T47D (cell line): ENCODE measurements at regions not wholly inside any gene's neighbourhood (a gene's known extent, or its start where the extent isn't known, plus 50 kb on each side); places are given as distances from the start of the nearest gene placed in this dataset.

Experiments
- DNase-seq, 2 experiments: peaks; one replicate each; pipeline versions ENCODE4 v3.0.0 to v3.0.0-alpha.2; 2011 to 2012; ENCODE audit warnings: low read depth in 1 of 2, low spot score in 1 of 2
- JUND ChIP-seq: IDR thresholded peaks from 2 replicates; pipeline ENCODE4 v1.6.1; 2012; ENCODE audit warnings: low read depth
- in situ Hi-C: cut with HindIII; loops from 2 replicates; pipeline ENCODE4 v1.10.0; 2016; ENCODE audit warnings: low sequenced_read_pairs, low pct_unique_long_range_greater_than_20kb

DNA sequence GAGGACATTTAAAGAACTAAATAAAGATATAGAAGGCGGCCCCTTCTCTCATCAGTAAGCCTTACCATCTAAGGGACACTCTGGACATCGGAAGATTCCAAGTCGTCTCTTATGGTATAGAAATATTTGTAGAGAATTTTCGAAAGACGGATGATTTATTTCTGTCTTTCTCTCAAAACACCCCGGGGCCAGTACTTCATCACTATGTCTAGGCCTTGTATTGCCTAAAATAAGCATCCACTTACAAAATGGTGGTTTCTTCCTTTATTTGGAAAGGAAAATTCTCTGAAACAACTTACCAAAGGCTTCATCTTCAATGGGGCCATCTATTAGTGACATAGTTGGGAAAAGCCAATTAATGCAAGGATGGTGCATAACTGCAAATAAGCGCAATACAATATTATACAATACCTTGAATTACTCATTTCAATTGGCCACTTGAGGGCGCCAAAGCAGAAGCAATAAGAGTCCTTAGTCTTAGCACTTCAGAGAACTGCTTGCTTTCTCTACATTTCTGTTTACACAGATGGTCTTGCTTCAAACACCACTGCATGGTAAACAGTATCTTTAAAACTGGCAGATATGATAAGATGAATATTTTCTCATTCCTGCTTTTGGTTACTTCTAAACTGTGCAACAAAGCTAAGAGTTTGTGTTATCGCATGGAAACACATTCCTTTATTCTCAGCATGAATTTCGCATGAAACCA lies 113.2 kb downstream of the VIP start:
- DNase-seq, result peak; percentile 4 to 75
- in situ Hi-C loops, result no loop called here
- TF ChIP-seq JUND, result no peak

DNA sequence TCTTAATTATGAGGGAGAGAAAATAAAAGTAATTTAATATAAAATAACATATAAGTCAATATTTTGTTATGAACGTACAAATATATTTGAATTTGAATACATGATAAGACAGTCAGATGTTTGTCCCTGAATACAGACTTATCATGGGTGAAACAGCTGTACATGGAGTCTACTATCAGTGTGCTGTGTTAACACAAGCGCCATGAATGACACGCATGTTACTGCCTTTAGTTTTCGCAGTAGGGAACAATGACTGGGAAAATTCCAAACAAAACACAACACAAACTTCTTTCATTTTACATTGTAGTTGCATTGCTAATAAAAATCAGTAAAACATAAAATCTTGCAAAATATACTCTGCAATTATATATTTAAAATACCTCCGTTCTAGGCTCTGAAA lies 108.6 kb downstream of the FBXO5 start:
- in situ Hi-C loops, result no loop called here
- DNase-seq, result no peak
- TF ChIP-seq JUND, result no peak

DNA sequence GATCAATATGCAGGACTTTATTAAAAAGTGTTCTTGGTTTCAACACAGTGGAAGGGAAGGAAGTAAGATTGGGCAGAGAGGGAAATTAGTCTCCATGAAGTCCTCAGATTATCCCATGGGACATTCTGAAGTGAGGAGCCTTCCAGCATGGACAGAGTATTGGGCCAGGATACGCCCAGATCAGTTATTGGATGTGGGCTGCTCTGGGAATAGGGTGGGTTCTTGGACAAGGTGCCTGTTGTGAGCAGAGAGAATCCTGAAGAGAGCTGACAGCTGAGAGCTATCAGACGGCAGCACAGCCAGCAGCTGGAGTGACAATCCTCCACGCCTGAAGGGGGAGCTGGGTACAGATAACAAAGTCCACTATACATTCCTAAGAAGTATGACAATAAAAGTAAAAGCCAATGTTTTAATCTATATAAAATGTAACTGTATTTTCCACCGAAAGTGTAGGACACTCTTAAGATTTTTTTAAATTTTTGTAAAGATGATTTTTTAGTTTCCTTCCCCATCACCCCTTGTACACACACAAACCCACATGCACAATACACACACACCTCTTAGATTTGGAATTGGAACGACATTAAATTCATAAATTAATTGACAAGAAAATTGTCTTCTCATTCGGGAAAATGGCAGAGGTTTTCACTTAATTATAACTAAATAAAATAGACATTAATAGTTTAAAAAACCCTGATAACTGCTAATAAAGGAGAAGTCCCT lies 107.8 kb downstream of the FBXO5 start:
- in situ Hi-C loops, result no loop called here
- peak in 1 of 2 experiments; percentile 29 for DNase-seq
- TF ChIP-seq JUND, result no peak

DNA sequence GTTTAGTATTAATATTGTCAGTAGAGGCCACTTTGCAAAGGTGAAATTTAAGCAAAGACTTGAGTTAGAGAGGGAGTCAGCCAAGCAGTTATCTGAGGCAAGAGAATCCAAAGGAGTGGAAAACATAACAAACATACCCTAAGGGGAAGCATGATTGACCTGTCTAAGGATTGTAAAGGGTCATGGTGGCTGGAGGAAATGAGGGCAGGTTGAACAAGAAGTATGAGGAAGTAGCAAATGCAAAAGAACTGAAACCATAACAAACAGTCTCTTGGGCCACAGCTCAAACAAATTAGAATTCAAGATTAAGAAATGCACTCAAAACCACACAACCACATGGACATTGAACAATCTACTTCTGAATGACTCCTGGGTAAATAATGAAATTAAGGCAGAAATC lies 103.2 kb downstream of the FBXO5 start:
- peak in 1 of 2 experiments; percentile 63 for DNase-seq
- in situ Hi-C loops, result no loop called here

DNA sequence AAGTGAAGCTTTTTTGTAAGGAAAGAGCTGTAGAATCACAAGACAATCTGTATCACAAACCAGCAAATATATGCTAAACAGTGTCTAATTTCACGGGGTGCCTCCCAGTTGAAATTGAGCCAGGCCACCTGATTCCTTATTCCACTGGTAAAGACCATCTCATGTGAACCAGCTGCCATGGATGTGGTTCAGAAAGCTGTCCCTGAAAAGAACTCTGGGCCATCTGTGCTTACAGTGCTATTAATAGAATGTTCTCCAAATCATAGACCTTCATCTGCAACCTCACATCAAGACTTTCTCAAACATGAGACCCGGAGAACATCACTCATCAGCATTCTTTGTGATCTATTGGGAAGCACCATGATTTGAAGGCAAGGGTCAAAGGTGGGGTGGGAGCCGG lies 89.7 kb downstream of the FBXO5 start:
- TF ChIP-seq JUND, result no peak
- in situ Hi-C loops, result no loop called here
- DNase-seq, result no peak

More for the DNA sequence above, 103.2 kb downstream of the FBXO5 start:
- no peak for TF ChIP-seq JUND

DNA sequence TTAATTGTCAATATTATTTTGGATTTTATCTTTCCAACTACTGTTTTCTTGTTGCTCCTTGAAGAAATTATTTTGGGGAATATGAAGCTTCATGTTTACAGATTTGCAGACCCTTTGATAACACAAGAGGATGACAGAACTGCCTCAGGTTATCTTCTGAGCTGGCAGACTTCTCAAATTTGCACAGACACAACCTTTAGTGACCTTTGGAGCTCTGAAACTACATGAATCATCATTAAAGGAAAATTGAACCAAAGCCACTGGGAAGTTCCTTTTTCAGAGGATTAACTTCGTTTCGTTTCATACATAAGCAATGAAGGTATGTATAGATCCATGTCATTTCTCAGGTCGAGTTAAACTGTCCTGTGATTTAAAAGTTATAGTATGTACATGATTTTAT lies 85.9 kb downstream of the FBXO5 start:
- DNase-seq, result no peak
- TF ChIP-seq JUND, result no peak
- in situ Hi-C loops, result no loop called here

DNA sequence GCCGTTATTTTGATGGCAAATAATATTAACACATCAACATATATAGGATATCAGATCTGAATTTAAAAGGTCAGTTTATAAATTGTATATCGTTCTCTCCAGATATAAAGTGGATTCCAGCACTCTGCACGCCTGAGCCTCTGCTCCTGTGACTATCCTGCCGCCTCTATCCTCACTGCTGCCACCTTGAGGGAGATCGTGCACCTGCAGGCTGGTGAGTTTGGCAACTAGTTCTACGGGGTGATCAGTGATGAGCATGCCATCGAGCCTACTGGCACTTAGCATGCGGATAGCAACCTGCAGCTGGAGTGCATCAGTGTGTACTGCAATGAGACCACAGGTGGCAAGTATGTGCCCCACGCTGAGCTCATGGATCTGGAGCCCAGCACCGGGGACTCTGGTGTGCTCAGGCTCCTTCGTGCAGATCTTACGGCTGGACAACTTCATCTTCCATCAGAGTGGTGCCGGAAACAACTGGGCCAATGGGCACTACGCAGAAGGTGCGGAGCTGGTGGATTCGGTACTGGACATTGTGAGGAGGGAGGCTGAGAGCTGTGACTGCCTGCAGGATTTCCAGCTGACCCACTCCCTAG lies 84.9 kb downstream of the FBXO5 start:
- peak; percentile 34 to 73 for DNase-seq
- in situ Hi-C loops, result no loop called here
- TF ChIP-seq JUND, result no peak

DNA sequence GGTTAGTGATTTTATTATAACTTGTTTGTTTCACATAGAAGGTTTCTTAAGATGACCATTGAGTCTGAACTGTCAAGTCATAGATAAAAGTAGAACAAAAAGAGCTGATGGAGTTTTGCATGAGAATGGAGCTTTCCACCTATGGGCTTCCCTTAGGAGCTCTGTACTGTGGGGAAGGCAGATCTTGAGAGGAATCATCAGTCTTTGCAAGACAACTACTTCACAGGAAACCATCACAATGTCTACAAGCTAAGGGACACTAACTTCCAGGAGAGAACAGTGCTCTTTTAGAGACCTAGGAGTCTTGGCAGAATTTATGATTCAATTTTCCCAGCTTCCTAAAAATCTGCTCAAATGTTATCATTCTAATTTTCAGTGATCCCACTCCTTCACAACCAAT lies 78.2 kb downstream of the FBXO5 start:
- DNase-seq, result no peak
- no peak for TF ChIP-seq JUND
- in situ Hi-C loops, result no loop called here

DNA sequence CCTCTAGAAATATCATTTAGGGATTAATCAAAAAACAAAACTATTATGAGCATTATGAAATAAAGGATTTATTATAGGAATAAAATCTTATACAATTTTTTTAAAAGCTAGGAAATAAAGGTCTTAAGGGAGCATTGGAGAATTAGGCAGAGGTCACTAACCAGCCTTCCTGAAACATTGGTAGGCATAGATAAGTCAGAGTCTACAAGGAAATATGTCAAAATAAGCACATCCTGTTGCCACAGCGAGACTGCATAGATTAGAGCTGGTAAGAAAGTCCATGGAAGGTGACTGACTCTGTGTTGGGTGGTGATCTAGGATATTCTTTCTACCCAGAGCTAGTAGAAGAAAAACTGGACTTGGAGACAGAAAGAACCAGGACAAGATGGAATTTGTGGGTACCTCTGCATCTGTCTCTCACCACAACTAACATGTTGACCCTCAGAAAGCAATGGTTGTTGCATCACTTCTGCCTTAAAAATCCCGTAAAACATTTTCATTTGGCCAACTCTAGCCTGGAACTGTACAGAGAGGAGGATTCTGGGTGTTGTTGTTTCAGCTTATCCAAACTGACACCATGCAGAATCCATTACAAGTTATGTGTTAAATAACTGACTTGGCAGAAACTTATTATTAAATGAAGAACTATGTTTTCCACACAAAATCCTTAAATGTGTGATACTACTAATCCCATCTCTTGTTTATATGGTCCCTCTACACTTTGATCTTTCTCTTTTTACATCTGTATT lies 77.1 kb downstream of the FBXO5 start:
- TF ChIP-seq JUND, result no peak
- in situ Hi-C loops, result no loop called here
- no peak for DNase-seq

DNA sequence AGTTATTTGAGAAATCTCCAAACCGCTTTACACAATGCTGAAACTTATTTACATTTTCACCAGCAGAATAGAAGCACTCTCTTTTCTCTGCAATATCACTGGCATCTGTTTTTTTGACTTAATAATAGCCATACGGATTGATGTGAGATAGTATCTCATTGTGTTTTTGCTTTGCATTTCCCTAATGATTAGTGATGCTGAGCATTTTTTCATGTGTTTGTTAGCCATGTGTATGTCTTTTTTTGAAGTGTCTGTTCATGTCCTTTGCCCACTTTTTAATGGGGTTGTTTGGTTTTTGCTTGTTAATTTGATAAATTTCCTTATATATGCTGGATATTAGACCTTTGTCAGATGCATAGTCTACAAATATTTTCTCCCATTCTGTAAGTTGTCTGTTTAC lies 73.6 kb downstream of the FBXO5 start:
- TF ChIP-seq JUND, result no peak
- in situ Hi-C loops, result no loop called here
- DNase-seq, result no peak

DNA sequence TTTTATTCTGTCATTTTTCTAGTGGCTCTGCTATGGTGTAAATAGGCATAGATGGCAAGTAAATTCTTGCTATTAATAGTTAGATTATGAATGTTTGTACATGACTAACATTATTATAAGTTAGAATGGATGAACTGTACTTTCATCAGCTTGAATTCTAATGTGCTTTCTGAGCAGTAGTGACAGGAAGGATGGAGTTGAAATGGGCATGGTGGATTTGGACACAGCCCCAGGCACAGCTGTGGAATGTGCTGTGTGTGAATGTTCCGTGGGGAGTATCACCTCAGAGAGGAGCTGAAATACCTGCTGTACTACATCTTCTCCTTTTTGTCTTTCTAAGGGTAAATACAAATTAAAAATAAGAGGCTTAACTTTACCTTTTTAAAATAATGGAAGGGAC lies 66.8 kb downstream of the FBXO5 start:
- in situ Hi-C loops, result no loop called here
- TF ChIP-seq JUND, result no peak
- DNase-seq, result peak in 1 of 2 experiments; percentile 19

DNA sequence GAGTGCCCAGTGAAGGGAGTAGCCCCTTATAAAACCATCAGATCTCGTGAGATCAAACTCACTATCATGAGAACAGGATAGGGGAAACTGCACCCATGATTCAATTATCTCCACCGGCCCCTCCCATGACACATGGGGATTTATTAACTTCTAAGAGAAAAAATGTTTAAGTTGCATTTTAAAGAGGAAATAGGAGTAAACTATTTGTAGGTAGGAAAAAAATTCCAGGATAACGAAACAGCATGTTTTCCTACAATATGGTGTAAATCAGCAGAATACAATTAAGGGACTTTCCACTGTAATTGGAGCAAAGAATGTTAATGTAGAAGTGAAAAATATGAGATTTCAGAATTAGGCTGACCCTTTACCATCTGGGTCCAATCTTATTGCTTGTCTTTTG lies 63.9 kb downstream of the FBXO5 start:
- TF ChIP-seq JUND, result no peak
- DNase-seq, result no peak
- in situ Hi-C loops, result no loop called here

DNA sequence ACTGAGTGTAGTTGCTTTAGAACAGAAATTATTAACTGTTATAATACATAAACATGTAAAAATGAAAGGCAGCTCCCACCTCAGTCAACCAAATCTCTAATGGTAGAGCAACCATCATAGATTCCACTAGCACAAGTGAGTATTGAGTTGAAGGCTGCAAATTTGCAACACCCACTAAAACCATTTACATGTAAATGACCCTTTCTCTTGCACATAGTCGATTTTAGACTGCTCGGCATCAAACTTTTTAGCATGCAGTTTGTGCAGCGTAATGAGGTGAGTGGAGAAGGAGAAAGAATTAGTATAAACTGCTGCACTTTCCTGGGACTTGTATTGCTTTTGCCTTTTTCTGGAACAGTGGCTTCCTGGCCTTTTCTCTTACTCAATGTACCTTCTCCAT lies 62.8 kb downstream of the FBXO5 start:
- TF ChIP-seq JUND, result no peak
- in situ Hi-C loops, result no loop called here
- DNase-seq, result no peak
